Astrocyte of the hippocampus (primary cell): ENCODE measurements at regions not wholly inside any gene's neighbourhood (a gene's known extent, or its start where the extent isn't known, plus 50 kb on each side); places are given as distances from the start of the nearest gene placed in this dataset.
A peak's percentile ranks its signal among the peaks of the same experiment; 100 is the strongest.

ENCODE experiments used
- DNase-seq: peaks from one replicate; pipeline ENCODE4 v3.0.0; 2011; ENCODE audit warnings: low read depth, low spot score

DNA sequence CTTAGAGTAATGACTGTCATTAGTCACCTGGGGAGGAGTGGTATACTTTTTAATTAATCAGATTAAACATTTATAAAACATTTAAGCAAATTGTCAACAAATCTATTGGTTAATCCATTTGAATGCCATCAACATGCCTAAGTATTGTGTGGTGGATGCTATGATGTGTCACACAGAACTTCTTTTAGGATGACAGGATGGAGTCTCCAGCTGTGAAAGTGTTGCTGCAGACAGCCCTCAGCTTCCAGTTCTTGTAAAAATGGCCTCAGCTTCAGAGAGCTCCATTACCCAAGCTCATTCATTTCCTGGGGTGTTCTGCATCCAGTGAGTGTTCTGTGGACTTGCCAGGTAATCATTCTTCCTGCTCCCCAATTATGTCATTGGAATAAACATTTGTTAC, 74.3 kb upstream of the CLNK start:
- no peak for DNase-seq

DNA sequence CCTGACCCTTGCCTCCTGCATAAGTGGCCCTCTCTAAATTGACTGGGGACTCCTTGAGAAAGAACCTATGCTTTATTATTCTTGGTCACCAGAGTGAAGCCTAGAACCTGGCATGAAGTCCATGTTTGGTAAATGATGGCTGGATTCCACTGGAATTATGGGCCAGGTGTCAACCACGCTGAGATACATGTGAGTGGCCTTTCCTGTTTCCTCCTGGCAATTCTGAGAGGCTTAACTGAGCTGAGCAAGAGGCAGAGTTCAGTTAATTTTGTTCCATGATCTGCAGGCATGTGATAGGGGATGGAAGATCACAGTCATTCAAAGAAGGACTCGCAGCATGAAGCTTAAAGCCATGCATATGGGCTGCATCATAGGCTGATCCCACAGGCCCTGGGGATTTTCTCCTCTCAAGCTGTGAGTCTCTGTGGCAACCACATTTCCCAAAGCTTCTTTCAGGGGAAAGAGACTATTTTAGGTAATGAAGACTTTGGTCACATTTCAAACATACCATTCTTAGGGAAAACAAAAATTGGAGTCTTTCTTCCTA, 69.4 kb upstream of the CLNK start:
- no peak for DNase-seq

DNA sequence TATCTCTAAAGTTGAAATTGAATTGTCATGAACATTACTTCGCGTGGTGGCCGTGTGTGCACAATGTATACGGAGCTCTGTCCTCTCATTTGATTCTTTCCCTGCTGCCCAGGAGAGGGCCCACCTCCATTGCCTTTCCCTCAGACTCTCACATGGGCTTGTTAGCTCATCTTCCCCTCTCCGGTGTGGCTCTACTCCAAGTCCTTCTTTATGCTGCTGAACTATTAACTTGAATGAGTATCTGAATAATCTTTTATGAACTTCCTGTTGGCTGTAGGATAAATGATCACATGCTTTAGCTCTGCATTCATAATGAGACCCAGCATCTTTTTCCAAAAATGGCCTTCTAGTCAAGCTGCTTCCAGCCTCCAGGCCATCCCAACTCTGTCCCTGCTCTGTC, 68.8 kb upstream of the CLNK start:
- no peak for DNase-seq

DNA sequence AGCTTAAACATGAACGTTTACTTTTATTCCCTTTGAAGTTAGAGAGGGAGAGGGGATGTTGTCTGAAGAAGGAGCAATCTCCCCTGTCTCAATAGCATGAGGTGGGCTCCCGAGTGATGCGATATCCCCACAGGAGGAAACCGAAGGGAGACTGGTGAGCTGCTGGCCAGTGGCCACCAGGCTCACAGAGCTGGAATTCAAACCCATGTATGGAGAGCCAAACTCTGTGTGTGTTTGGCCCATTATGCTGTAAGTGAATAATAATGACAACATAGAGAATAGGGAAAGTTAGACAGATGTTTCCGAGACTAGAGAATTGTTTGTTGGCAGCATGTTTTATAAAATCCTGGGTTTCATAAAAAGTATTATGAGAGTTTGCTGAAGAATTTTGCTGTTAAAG, 66.1 kb upstream of the CLNK start:
- peak; percentile 24 for DNase-seq

DNA sequence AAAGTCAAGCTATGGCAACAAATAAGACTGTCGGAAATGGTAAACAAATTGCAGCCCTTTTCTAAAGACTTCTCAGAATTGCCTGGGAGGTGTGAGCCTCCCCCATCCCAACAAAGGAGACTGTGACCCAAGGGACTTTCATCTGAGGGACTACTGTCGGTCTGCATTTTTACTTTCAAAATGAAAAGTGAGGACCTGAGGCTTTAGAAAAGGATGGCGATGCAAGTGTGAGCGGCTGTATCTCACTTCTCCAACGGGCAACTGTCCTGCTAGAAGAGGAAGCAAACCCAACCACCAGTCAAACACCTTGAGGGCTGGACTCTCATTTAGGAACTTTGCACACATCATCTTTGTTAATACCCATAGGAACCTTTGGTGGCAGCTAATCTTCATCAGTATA, 62.6 kb upstream of the CLNK start:
- no peak for DNase-seq

DNA sequence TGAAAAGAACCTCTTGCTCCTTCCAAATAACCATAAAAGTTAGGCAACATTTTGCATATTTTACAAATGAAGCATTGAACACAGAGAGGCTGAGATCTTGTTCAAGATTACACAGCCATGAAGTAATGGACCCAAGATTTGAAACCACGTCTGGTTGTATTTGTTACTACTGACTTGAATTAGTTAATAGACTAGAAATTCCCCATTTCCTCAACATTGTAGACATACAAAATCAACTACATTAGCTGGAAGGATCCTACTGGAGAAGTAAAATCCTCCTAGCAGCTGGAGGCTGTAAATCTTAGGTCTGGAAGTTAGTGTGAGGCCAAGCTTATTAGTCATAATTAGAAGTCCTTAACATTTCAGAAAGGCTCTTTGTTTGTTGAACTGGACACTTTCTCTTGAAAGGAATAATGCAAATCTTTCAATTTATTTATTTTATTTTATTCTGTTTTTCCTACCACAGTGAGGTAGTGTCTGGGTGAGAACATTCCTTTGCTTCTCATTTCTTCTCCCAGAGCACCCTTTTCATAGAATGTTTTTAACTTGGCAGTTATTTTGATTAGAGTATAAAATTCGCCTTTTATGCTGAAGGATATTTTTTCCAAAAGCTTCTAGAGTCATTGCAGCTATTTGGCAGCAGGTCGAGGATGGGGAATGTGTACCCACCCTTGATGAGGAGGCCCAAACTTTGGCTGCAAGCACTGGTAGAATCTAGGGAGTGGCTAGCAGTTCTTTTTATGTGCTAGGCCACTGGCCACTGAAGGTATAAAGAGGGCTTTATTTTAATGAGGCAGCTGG, 62.0 kb upstream of the CLNK start:
- peak; percentile 61 for DNase-seq

DNA sequence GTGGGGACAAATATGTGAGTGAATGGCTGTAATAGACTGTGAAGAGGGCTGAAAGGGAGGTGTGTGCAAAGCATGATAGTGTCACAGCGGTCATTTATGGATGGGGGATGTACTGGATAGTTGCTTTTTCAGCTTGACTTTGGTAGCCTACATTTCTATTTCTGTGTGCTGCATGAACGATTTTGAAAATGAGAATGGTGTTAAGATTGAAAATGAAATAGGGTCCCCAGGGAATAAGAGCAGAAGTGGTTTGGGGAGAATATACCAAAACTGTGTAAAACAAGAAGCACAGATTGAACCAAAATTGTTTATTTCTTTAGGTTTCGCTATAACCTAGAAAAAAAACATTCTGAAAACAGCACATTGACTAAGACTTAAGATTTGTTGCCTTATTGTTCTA, 58.8 kb upstream of the CLNK start:
- DNase-seq, result no peak

DNA sequence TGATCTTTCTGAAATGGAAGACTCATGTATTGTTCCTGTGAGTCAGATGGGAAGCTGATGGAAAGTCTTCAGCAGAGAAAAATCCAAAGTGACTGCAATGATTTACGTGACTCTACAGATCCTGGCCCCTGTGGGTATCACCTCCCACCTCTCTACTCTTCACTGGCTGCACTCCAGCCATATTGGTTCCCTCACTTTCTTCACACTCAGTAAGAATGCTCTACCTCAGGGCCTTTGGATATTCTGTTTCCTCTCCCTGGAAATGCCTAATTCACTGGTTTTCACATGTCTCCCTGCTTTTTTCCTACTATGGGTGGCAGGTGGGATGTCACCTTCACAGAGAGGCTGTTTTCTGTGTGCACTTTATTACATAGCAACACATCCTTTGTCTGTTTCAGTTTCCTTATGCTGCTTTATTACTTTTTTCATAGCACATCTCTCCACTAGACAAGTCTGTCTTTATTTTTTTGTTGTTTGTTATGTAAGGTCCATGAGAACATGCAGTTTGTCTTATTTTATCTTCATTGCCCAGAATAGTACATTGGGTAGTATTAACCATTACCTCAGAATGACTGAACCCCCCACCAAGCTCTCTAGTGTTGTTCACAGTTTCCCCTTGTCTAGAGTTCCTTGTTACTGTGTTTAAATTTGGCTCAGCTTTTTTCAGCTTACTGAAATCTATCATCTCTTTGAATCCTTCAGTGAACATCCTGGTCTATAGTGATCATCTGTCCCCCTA, 57.6 kb upstream of the CLNK start:
- no peak for DNase-seq

DNA sequence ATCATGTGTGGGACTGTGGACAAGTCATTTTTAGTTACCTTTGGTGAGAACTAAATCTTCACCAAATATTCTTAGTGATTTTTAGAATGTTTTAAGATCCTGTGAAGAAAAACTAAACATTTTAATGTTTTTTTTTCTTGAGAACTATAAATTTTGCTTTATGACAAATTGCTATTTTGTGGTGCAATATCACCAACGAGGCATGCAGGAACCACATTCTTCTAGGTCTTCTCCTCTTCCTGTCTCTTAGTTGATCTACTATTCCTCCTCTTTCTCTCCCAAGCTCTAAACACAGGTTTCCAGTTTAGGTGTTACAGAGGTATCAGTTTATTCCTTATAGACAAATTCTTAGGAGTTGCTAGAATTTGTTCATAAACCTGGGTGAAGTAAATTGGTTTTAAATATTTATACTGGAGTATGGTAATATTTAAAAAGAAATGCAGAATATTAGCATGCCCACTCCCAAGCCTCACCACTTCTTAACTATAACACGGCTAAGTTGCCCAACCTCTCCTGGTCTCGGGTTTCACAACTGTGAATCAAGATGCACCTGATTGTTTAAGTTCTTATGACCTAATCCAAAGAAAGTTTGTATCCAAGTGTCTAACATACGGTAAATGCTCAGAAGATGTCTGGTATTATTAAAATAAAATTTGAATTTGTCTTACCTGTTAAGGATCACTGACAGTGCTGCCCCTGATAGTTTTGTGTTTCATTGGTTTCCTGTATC, 56.5 kb upstream of the CLNK start:
- no peak for DNase-seq

DNA sequence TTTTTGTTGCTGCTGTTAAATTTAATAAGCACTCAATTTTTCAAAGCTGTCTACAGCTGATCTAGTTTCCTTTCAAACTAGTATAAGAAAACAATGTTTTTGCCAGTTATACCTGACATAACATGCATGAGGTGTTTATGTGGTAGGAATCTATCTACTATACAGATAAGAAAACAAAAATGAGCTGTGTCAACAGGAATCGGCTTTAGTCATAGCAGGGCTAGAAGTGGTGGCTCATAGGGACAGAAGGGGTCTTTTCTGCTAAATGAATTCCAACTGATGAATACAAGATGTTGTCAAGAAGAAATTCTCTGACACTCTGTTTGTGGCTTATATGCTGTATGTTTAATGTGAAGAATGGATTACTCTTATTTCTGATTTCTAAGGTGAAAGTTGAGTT, 55.7 kb upstream of the CLNK start:
- no peak for DNase-seq

DNA sequence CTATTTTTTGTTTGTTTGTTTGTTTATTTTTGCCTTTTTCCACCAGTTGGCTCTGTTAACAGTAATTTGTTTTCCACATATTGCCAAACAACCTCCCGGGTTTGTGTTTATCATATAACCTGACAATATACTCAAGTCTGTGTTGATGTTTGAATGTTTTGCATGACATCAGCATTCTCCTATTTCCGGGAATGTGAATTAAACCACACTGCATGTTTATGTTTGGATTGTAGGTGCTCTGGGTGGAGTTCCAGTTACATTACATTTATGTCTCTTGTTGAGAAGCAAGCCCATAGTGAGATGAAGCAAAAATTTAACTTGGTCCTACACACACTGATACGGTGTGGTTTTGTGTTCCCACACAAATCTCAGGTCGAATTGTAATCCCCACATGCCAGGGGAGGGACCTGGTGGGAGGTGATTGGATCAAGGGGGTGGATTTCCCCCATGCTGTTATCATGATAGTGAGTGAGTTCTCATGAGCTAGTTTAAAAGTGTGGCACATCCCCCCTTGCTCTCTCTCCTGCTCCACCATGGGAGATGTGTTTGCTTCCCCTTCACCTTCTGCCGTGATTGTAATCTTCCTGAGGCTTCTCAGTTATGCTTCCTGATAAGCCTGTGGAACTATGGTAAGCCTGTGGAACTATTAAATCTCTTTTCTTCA, 54.4 kb upstream of the CLNK start:
- DNase-seq, result peak; percentile 39

DNA sequence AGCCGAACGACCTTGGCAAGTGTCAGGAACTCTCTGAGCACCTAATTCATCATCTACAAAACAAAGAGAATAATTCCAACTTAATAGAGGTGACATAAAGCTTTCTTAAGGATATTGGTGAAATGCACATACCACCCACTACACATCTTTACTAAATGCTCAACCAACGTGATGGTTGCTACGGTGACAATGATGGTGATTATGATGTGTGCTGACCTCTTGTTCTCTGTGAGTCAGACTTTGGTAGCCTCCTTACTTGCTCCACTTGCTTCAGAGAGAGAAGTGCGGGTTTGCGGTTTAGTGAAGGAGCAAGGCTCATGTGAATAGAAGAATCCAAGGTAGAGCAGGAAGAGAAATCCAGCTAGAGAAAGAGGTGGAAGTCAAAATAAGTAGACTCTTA, 52.8 kb upstream of the CLNK start:
- DNase-seq, result peak; percentile 21

DNA sequence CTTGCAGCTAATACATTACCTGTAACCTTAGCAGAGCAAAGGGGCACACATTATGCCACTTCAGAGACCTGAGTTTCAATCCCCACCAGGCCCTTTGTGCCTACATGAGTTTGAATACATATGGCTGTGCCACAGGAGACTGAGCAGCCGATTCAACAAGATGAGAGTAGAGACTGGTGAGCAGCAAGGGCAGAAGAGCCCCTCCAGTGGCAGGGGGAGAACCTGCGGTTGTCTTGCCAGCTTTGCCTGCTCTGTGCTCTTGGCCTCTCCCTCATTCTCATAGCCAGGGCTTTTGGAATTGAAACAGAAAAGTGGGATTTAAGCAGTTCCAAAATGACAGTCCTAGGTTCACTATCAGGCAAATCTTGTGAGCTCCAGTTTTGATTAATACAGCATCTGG, 52.3 kb upstream of the CLNK start:
- no peak for DNase-seq

DNA sequence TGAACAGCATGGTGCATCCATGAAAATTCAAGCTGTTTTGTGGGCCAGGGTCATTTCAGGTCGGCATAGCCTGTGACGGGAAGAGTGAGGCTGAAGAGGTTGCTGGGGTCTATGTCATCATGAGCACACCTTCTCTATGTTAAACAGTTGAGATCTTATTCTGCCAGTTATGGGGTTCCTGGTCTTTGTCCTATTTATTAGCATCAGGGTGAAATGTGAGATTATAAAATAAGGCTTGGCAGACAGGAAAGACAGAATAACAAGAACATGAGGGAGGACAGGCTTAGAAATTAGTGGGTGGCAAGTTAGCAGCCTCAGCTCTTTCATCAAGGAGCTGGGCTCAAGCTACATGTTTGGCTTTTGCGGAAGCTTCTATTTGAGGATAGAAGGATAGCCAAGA, 51.7 kb upstream of the CLNK start:
- DNase-seq, result no peak

DNA sequence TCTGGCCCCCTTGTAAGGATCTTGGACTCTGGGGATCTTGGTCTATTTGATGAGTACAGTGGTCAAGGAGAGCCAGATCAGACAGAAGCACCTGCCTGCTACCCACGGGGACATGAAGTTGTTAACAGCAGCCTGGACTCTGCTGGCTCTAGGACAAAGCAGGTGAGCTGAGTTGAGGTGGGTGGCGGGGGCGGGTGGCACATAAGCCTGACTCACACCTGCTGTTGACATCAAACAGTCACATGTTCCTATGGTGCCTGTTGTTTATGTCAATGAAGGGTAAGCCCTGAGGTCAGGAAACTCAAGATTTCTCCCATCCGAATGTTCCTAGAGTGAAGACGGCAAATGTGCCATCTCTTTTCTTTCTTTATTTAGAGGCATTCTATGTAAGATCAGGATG, 50.1 kb upstream of the CLNK start:
- DNase-seq, result no peak
